Astrocyte (in vitro differentiated cells and primary cell): ENCODE measurements at regions not wholly inside any gene's neighbourhood (a gene's known extent, or its start where the extent isn't known, plus 50 kb on each side); places are given as distances from the start of the nearest gene placed in this dataset.

Experiments
- DNase-seq: peaks from one replicate; pipeline ENCODE4 v3.0.0-alpha.2; 2010; ENCODE audit warnings: low read depth
- FAIRE-seq: peaks from 2 replicates; lab custom pipeline; 2011; peaks lifted over from hg19 to GRCh38; lab: Jason Lieb, UNC
- H2AFZ ChIP-seq: 2 replicates; pipeline ENCODE4 v1.6.0; 2012; ENCODE audit warnings: low read depth, low read length, inconsistent platforms
- H3K27ac ChIP-seq: 2 replicates; pipeline ENCODE4 v1.5.1; 2011; ENCODE audit warnings: low read depth, low read length, inconsistent platforms
- H3K27me3 ChIP-seq: 2 replicates; pipeline ENCODE4 v1.6.0; 2011; ENCODE audit warnings: low read length, inconsistent platforms; ENCODE audit not compliant: insufficient read depth
- H3K36me3 ChIP-seq: 2 replicates; pipeline ENCODE4 v1.5.1; 2011; ENCODE audit warnings: low read length, inconsistent platforms; ENCODE audit not compliant: insufficient read depth
- H3K4me1 ChIP-seq: 2 replicates; pipeline ENCODE4 v1.5.1; 2011; ENCODE audit warnings: low read length, inconsistent platforms; ENCODE audit not compliant: insufficient read depth
- H3K4me2 ChIP-seq: 2 replicates; pipeline ENCODE4 v1.6.0; 2012; ENCODE audit warnings: low read length, inconsistent platforms
- H3K4me3 ChIP-seq: 2 replicates; pipeline ENCODE4 v1.5.1; 2011; ENCODE audit warnings: low read depth, mild to moderate bottlenecking, low read length, inconsistent platforms; ENCODE audit not compliant: insufficient read depth
- H3K79me2 ChIP-seq: 2 replicates; pipeline ENCODE4 v1.6.0; 2012; ENCODE audit warnings: mild to moderate bottlenecking, low read length, inconsistent platforms; ENCODE audit not compliant: insufficient read depth
- H3K9ac ChIP-seq: 2 replicates; pipeline ENCODE4 v1.6.0; 2012; ENCODE audit warnings: mild to moderate bottlenecking, low read length, inconsistent platforms
- H3K9me3 ChIP-seq: 2 replicates; pipeline ENCODE4 v1.5.1; 2012; ENCODE audit warnings: low read depth, mild to moderate bottlenecking, low read length, inconsistent platforms; ENCODE audit not compliant: insufficient read depth
- H4K20me1 ChIP-seq: 2 replicates; pipeline ENCODE4 v1.6.0; 2012; ENCODE audit warnings: low read length, inconsistent platforms; ENCODE audit not compliant: insufficient read depth
- H3K27ac Mint-ChIP-seq: one replicate; pipeline ENCODE4 v1.8.0; 2021; ENCODE audit warnings: mild to moderate bottlenecking, mixed read lengths; ENCODE audit not compliant: unreplicated experiment
- H3K27me3 Mint-ChIP-seq: one replicate; pipeline ENCODE4 v1.8.0; 2021; ENCODE audit warnings: low read depth, mixed read lengths; ENCODE audit not compliant: unreplicated experiment
- H3K36me3 Mint-ChIP-seq: one replicate; pipeline ENCODE4 v1.8.0; 2021; ENCODE audit warnings: low read depth, mixed read lengths; ENCODE audit not compliant: unreplicated experiment
- H3K4me1 Mint-ChIP-seq: one replicate; pipeline ENCODE4 v1.8.0; 2021; ENCODE audit warnings: low read depth, mixed read lengths; ENCODE audit not compliant: unreplicated experiment
- H3K4me3 Mint-ChIP-seq: one replicate; pipeline ENCODE4 v1.8.0; 2021; ENCODE audit warnings: mild to moderate bottlenecking, moderate library complexity, mixed read lengths; ENCODE audit not compliant: unreplicated experiment
- H3K9me3 Mint-ChIP-seq: one replicate; pipeline ENCODE4 v1.8.0; 2021; ENCODE audit warnings: mild to moderate bottlenecking, mixed read lengths; ENCODE audit not compliant: unreplicated experiment
- CTCF ChIP-seq: IDR thresholded peaks from 2 replicates; pipeline ENCODE4 v1.5.1; 2011; ENCODE audit warnings: low read depth, mild to moderate bottlenecking, inconsistent platforms, low read length, moderate library complexity; ENCODE audit not compliant: insufficient read depth
- EZH2 ChIP-seq: IDR thresholded peaks from 2 replicates; pipeline ENCODE4 v1.6.1; 2012; ENCODE audit warnings: mild to moderate bottlenecking, low read length, inconsistent platforms; ENCODE audit not compliant: insufficient read depth

GRCh38 chrX:43604753-43605152 is 51.3 kb upstream of the MAOA start:
- no peak overlapping the region for H3K27ac Mint-ChIP-seq
- Histone ChIP-seq H3K4me2 (no peak overlapping the region), H3K27ac (no peak overlapping the region), H3K79me2 (no peaks in the 10 kb centered on the region), H3K9ac (no peak overlapping the region), H2AFZ (no peak overlapping the region), H4K20me1 (no peaks in the 10 kb centered on the region), H3K4me3 (no peak overlapping the region), H3K36me3 (no peaks in the 10 kb centered on the region), H3K4me1 (no peaks in the 10 kb centered on the region), H3K27me3 (no peaks in the 10 kb centered on the region), H3K9me3 (no peaks in the 10 kb centered on the region)
- no peak overlapping the region for H3K4me3 Mint-ChIP-seq
- H3K9me3 Mint-ChIP-seq: peaks cover 4% of the 10 kb centered on the region
- H3K4me1 Mint-ChIP-seq: no peaks in the 10 kb centered on the region
- no peak for TF ChIP-seq EZH2
- no peak for TF ChIP-seq CTCF
- DNase-seq (no peak), FAIRE-seq (no peak)
- no peaks in the 10 kb centered on the region for H3K36me3 Mint-ChIP-seq
- no peaks in the 10 kb centered on the region for H3K27me3 Mint-ChIP-seq

GRCh38 chrX:43605351-43605750 is 50.7 kb upstream of the MAOA start:
- Histone ChIP-seq H3K4me3 (no peak overlapping the region), H3K9me3 (no peaks in the 10 kb centered on the region), H2AFZ (no peak overlapping the region), H3K79me2 (no peaks in the 10 kb centered on the region), H3K27me3 (no peaks in the 10 kb centered on the region), H3K36me3 (no peaks in the 10 kb centered on the region), H3K9ac (no peak overlapping the region), H3K27ac (no peak overlapping the region), H4K20me1 (no peaks in the 10 kb centered on the region), H3K4me2 (no peak overlapping the region), H3K4me1 (no peaks in the 10 kb centered on the region)
- no peaks in the 10 kb centered on the region for H3K27me3 Mint-ChIP-seq
- H3K4me1 Mint-ChIP-seq: no peaks in the 10 kb centered on the region
- FAIRE-seq (peak; percentile 90), DNase-seq (no peak)
- peaks cover 4% of the 10 kb centered on the region for H3K9me3 Mint-ChIP-seq
- no peak overlapping the region for H3K27ac Mint-ChIP-seq
- no peak for TF ChIP-seq EZH2
- no peak for TF ChIP-seq CTCF
- H3K4me3 Mint-ChIP-seq: no peak overlapping the region
- H3K36me3 Mint-ChIP-seq: no peaks in the 10 kb centered on the region
